ENCODE measurements at regions not wholly inside any gene's neighbourhood (a gene's known extent, or its start where the extent isn't known, plus 50 kb on each side); places are given as distances from the start of the nearest gene placed in this dataset.

DNA sequence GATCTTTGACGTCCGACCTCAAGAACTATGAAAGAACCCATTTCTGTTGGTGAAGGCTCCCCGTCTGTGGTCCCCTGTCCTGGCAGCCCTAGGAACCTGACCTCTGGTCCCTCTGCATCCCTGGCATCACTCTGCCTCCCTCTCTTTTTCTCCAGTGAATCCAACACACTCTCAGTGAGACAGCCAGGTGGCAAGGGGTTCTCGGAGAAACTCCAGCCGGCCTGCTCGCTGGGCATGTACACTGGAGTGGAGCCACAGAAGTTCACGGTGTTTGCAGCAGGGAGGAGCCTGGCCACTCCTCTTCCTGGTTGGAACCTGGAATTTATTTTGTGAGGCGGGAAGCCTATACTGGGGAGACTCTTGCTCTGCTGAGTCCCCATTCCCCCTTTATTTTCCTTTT, 230.2 kb upstream of the AJAP1 start:
- no peak for DNase-seq
- intact Hi-C loops (cut with DNase I; ENCODE audit: low total_unique reads) = no loop called here
- H3K27me3 ChIP-seq = peaks cover 0 to 7% (median 0%) of the 10 kb centered on the region in 3 donors
- peaks cover 0 to 23% (median 16%) of the 10 kb centered on the region in 4 donors for H3K9me3 ChIP-seq
- no peaks in the 10 kb centered on the region for H3K36me3 ChIP-seq
- no peaks in the 10 kb centered on the region for H3K4me1 ChIP-seq
- no peak overlapping the region for H3K27ac ChIP-seq
- TF ChIP-seq POLR2A (IDR thresholded peaks at IDR 0.05) = no peak
- TF ChIP-seq, protein P1, sequence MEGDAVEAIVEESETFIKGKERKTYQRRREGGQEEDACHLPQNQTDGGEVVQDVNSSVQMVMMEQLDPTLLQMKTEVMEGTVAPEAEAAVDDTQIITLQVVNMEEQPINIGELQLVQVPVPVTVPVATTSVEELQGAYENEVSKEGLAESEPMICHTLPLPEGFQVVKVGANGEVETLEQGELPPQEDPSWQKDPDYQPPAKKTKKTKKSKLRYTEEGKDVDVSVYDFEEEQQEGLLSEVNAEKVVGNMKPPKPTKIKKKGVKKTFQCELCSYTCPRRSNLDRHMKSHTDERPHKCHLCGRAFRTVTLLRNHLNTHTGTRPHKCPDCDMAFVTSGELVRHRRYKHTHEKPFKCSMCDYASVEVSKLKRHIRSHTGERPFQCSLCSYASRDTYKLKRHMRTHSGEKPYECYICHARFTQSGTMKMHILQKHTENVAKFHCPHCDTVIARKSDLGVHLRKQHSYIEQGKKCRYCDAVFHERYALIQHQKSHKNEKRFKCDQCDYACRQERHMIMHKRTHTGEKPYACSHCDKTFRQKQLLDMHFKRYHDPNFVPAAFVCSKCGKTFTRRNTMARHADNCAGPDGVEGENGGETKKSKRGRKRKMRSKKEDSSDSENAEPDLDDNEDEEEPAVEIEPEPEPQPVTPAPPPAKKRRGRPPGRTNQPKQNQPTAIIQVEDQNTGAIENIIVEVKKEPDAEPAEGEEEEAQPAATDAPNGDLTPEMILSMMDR (IDR thresholded peaks at IDR 0.05) = no peak
- TF ChIP-seq POLR2AphosphoS5 (IDR thresholded peaks at IDR 0.05) = no peak
- no peak for TF ChIP-seq EP300 (IDR thresholded peaks at IDR 0.05)
- no peak overlapping the region for H3K4me3 ChIP-seq
- 80 to 87% (median 86%) methylated on average over 8 of the region's 8 CpGs for WGBS, 5 donors

DNA sequence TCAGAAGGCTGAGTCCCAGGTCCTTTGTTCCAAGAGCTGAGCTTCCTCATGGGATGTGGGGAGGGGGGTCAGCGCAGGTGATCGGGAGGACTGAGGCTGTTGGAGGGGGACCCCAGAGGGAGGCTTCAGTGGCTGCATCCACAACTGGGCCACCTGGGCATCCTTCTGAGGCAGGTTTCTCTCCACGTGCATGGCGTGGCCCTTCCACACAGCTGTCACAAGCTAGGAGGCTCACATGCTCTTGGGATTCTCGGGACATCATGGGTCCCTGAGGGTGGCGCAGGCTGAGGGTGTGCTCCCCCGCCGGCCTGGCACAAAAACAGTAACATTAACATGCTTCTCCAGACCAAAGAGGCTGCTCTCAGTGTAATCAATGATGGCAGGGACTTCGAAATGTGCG, 229.6 kb upstream of the AJAP1 start:
- no peak overlapping the region for H3K4me3 ChIP-seq
- WGBS, 5 donors = 88 to 94% (median 92%) methylated on average over 8 to 10 of the region's 10 CpGs
- intact Hi-C loops (cut with DNase I; ENCODE audit: low total_unique reads) = no loop called here
- H3K27me3 ChIP-seq = peaks cover 0 to 7% (median 0%) of the 10 kb centered on the region in 3 donors
- TF ChIP-seq, protein P1 (IDR thresholded peaks at IDR 0.05) = no peak
- TF ChIP-seq POLR2AphosphoS5 (IDR thresholded peaks at IDR 0.05) (no peak), EP300 (IDR thresholded peaks at IDR 0.05) (no peak), POLR2A (IDR thresholded peaks at IDR 0.05) (no peak)
- H3K4me1 ChIP-seq = no peaks in the 10 kb centered on the region
- no peak overlapping the region for H3K27ac ChIP-seq
- peaks cover 0 to 17% (median 13%) of the 10 kb centered on the region in 4 donors for H3K9me3 ChIP-seq
- H3K36me3 ChIP-seq = no peaks in the 10 kb centered on the region
- no peak for DNase-seq

DNA sequence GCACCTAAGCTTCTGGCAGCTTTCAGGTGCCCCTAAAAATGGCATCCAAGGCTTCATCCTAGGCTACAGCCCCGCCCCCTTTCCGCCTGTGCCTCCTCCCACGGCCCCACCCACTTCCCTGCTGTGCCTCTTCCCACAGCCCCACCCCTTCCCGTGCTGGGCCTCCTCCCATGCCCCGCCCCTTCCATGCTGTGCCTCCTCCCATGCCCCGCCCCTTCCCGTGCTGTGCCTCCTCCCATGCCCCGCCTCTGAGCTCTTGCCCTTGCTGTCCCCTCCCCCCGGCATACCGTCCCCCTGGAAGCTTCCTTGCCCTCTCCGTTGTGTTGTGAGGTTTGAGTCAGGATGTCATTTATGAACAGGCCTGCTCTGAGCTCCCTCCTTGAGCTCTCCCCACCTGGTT, 228.5 kb upstream of the AJAP1 start:
- WGBS, 5 donors = 71 to 81% (median 80%) methylated on average over 10 to 11 of the region's 11 CpGs
- Histone ChIP-seq H3K9me3 (peaks cover 0 to 9% (median 3%) of the 10 kb centered on the region in 4 donors), H3K36me3 (no peaks in the 10 kb centered on the region), H3K4me1 (no peaks in the 10 kb centered on the region), H3K27me3 (peaks cover 0 to 7% (median 0%) of the 10 kb centered on the region in 3 donors), H3K4me3 (no peak overlapping the region), H3K27ac (no peak overlapping the region)
- intact Hi-C loops (cut with DNase I; ENCODE audit: low total_unique reads) = no loop called here
- DNase-seq = no peak
- TF ChIP-seq, protein P1 (IDR thresholded peaks at IDR 0.05) = no peak
- TF ChIP-seq POLR2A (IDR thresholded peaks at IDR 0.05) (no peak), EP300 (IDR thresholded peaks at IDR 0.05) (no peak)

DNA sequence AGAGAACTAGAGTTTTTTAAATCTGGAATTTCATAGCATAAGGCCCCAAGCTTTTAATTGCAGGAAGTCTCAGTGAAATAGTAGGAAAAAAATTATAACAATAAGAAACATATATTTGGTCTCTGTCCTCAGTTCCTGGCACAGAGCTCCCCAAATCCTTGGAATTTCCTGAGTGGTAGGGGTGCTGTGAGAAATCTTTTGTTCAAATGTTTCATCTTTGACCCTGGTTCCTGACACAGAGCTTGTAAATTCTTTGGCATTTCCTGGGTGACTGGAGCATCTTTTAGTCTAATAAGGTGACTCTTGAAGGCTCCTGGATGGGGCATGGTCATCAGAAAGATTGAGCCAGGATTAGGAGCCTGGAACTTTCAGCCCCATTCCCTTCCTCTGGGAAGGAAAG, 225.7 kb upstream of the AJAP1 start:
- no peak overlapping the region for H3K4me3 ChIP-seq
- H3K27ac ChIP-seq = no peak overlapping the region
- H3K9me3 ChIP-seq = peaks cover 0 to 6% (median 0%) of the 10 kb centered on the region in 4 donors
- intact Hi-C loops (cut with DNase I; ENCODE audit: low total_unique reads) = no loop called here
- no peaks in the 10 kb centered on the region for H3K4me1 ChIP-seq
- DNase-seq = no peak
- TF ChIP-seq POLR2A (IDR thresholded peaks at IDR 0.05) (no peak), EP300 (IDR thresholded peaks at IDR 0.05) (no peak)
- H3K36me3 ChIP-seq = no peaks in the 10 kb centered on the region
- no peaks in the 10 kb centered on the region for H3K27me3 ChIP-seq

DNA sequence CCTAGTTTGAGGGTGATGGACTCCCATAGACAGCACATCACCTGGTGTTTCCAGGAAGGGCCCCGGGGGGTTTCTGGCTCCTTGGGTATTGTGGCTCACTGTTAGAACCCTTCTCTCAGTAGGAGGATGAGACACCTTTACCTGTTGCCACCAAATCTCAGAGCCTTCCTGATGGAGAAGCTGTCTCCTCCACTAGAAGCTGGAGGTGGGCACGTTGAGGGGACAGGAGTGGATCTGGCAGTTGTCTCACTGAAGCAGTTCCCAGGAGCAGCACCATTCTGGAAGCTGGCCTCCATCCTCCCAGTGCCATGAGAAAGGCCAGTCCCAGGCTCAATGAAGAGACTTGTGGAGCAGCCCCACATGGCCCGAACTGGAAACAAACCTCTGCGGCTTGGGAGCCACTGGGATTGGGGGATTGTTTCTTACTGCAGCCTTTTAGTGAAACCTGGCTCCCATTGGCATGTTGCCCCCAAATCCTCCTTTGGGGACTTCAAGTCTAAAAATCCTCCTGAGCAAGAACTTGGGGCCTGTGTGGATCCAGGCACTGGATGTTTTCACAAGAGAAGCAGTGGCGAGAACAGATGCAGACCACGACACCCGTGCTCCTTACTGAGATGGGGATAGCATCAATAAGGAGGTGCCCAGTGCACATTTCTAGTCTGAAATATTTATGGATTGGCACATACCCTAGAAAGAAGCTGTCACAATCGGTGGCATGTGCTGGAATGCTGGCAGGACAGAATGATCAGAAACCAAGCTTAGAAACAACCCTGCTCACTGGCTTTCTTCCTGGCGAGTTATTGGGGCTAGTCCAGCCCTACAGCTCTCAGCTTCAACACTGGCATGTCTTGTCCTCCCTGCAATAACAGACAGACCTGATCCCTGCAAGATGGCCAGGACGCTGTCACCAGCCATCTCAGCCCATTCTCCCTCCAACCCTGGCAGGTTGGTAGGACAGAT, 223.7 kb upstream of the AJAP1 start:
- TF ChIP-seq, protein P1 (IDR thresholded peaks at IDR 0.05) = no peak
- no peak for TF ChIP-seq POLR2A (IDR thresholded peaks at IDR 0.05)
- TF ChIP-seq EP300 (IDR thresholded peaks at IDR 0.05) = no peak
- H3K27ac ChIP-seq = no peak overlapping the region
- peak in 1 of 2 donors; percentile 10 for DNase-seq
- intact Hi-C loops (cut with DNase I; ENCODE audit: low total_unique reads) = no loop called here
- peaks cover 0 to under 1% (median 0%) of the 10 kb centered on the region in 4 donors for H3K9me3 ChIP-seq
- no peaks in the 10 kb centered on the region for H3K4me1 ChIP-seq
- 80 to 86% (median 85%) methylated on average over 9 to 10 of the region's 10 CpGs for WGBS, 5 donors
- H3K36me3 ChIP-seq = no peaks in the 10 kb centered on the region
- no peak overlapping the region for H3K4me3 ChIP-seq
- H3K27me3 ChIP-seq = no peaks in the 10 kb centered on the region
